Upper lobe of left lung (tissue), 4 donors: ENCODE measurements at regions not wholly inside any gene's neighbourhood (a gene's known extent, or its start where the extent isn't known, plus 50 kb on each side); places are given as distances from the start of the nearest gene placed in this dataset.

Experiments used
- CTCF ChIP-seq, 6 experiments: fragments of 450-650 bp in 4 of 6; fragments of 200-600 bp in 2 of 6; sonication (generic) in 2 of 6; IDR thresholded peaks; one replicate each; pipeline ENCODE4 v1.5.1; 2016 to 2019; ENCODE audit warnings: antibody characterized with exemption in 6 of 6
- POLR2A ChIP-seq, 4 donors: fragments of 450-650 bp; IDR thresholded peaks; one replicate each; pipeline ENCODE4 v1.5.1; 2016 to 2017; ENCODE audit warnings: antibody characterized with exemption in 4 of 4, mild to moderate bottlenecking in 2 of 4

- no peak for TF ChIP-seq POLR2A (IDR thresholded peaks at IDR 0.05)
- no peak for TF ChIP-seq CTCF (IDR thresholded peaks at IDR 0.05)
Measured at GRCh38 chr10:121221072-121221471, 369.9 kb downstream of the WDR11 start.
